Muscle of back (tissue), 3 donors: ENCODE measurements at regions not wholly inside any gene's neighbourhood (a gene's known extent, or its start where the extent isn't known, plus 50 kb on each side); places are given as distances from the start of the nearest gene placed in this dataset.

ENCODE experiments used
- DNase-seq, 3 donors: peaks; one replicate each; pipeline versions ENCODE4 v3.0.0 to v3.0.0-alpha.2; 2013

GRCh38 chr17:79503126-79503839 lies 107.6 kb downstream of the RBFOX3 start:
- DNase-seq, result no peak

GRCh38 chr17:79501910-79502309 lies 108.9 kb downstream of the RBFOX3 start:
- DNase-seq, result no peak

- DNase-seq, result peak in 1 of 3 donors; percentile 29
Observed at GRCh38 chr17:79500745-79501618, 109.9 kb downstream of the RBFOX3 start.

- no peak for DNase-seq
Observed at GRCh38 chr17:79498854-79499253, 112.0 kb downstream of the RBFOX3 start.

- DNase-seq, result peak in 1 of 3 donors; percentile 51
Observed at GRCh38 chr17:79497777-79498348, 113.0 kb downstream of the RBFOX3 start.

- no peak for DNase-seq
Observed at GRCh38 chr17:79496422-79497005, 114.3 kb downstream of the RBFOX3 start.

GRCh38 chr17:79495665-79496064 lies 115.2 kb downstream of the RBFOX3 start:
- no peak for DNase-seq

- DNase-seq, result no peak
Observed at GRCh38 chr17:79491006-79491405, 119.8 kb downstream of the RBFOX3 start.

- DNase-seq, result no peak
Observed at GRCh38 chr17:79490530-79490929, 120.3 kb downstream of the RBFOX3 start.

- DNase-seq, result no peak
Observed at GRCh38 chr17:79487149-79487548, 123.7 kb downstream of the RBFOX3 start.

- DNase-seq, result no peak
Observed at GRCh38 chr17:79485991-79486390, 124.9 kb downstream of the RBFOX3 start.

- no peak for DNase-seq
Observed at GRCh38 chr17:79485419-79485985, 125.3 kb downstream of the RBFOX3 start.

GRCh38 chr17:79484600-79485418 lies 126.0 kb downstream of the RBFOX3 start:
- no peak for DNase-seq

- no peak for DNase-seq
Observed at GRCh38 chr17:79483842-79484241, 127.0 kb downstream of the RBFOX3 start.

GRCh38 chr17:79482727-79483521 lies 127.9 kb downstream of the RBFOX3 start:
- DNase-seq, result no peak

- DNase-seq, result no peak
Observed at GRCh38 chr17:79479876-79480275, 131.0 kb downstream of the RBFOX3 start.

- DNase-seq, result no peak
Observed at GRCh38 chr17:79478841-79479240, 132.0 kb downstream of the RBFOX3 start.

- DNase-seq, result peak in 2 of 3 donors; percentile 24 to 53
Observed at GRCh38 chr17:79478051-79478461, 132.8 kb downstream of the RBFOX3 start.

- peak in 1 of 3 donors; percentile 24 for DNase-seq
Observed at GRCh38 chr17:79476074-79476652, 134.7 kb downstream of the RBFOX3 start.
